Epithelial cell of esophagus (primary cell): ENCODE measurements at regions not wholly inside any gene's neighbourhood (a gene's known extent, or its start where the extent isn't known, plus 50 kb on each side); places are given as distances from the start of the nearest gene placed in this dataset.

Experiments used
- DNase-seq: peaks from one replicate; pipeline ENCODE4 v3.0.0; 2010; ENCODE audit warnings: low read depth
- H3K4me3 ChIP-seq: 2 replicates; pipeline ENCODE4 v1.5.1; 2011; ENCODE audit warnings: mild to moderate bottlenecking, low read length, control low read depth
- TF ChIP-seq, protein P1 (sequence below): IDR thresholded peaks from 2 replicates; pipeline ENCODE4 v1.5.1; 2011; ENCODE audit warnings: low read depth, mild to moderate bottlenecking, low read length, control low read depth, inconsistent platforms; ENCODE audit not compliant: insufficient read depth; ENCODE audit errors: missing control alignments

DNA sequence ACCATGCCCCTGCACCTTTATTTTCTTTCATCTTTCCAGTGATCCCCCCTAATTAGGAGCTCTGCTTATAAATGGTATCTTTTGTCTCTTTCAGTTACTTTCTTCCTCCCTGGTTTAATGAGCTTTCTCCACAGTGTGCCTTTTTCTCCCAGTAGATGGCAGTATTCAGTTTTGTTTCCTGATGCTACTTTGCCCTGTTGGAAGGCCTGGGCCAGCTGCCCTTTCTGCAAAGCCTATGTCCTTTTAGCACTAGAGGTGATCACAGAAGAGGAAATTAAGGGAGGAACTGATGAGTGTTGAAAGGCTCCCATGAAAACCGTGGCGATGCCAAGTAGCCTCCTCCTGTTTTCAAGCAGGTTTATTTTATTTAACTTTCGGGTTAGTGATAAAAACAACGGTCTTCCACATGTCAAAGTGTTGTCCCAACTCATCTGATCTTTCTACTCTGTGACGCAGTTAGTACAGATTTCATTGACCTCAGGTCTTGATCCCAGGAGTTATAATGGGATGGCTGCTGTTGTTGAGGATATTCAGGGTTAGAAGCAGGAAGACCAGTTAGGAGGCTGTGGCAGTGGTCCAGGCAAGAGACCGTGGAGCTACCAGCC, 184.2 kb upstream of the BMP2 start:
- TF ChIP-seq, protein P1, sequence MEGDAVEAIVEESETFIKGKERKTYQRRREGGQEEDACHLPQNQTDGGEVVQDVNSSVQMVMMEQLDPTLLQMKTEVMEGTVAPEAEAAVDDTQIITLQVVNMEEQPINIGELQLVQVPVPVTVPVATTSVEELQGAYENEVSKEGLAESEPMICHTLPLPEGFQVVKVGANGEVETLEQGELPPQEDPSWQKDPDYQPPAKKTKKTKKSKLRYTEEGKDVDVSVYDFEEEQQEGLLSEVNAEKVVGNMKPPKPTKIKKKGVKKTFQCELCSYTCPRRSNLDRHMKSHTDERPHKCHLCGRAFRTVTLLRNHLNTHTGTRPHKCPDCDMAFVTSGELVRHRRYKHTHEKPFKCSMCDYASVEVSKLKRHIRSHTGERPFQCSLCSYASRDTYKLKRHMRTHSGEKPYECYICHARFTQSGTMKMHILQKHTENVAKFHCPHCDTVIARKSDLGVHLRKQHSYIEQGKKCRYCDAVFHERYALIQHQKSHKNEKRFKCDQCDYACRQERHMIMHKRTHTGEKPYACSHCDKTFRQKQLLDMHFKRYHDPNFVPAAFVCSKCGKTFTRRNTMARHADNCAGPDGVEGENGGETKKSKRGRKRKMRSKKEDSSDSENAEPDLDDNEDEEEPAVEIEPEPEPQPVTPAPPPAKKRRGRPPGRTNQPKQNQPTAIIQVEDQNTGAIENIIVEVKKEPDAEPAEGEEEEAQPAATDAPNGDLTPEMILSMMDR, result peak; percentile 78
- no peak overlapping the region for H3K4me3 ChIP-seq
- peak; percentile 67 for DNase-seq

DNA sequence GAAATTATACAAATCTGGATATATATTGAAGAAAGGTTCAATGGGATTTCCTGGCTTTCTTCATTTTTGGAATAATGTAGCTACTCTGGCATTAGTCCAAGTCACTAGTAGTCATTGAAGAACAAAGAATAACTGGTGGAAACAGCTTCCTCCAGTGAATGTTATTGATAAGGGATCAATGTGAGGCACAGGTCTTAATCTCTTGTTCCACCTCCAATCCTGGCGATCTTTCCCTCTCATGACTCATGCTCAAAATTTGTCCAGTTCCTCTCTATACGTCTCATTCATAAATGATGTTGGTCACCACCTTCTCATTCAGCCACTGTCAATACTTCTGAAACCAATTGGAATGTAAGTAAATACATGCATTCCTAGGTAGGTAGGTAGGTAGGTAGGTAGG, 185.0 kb upstream of the BMP2 start:
- TF ChIP-seq, protein P1, result no peak
- H3K4me3 ChIP-seq, result no peak overlapping the region
- peak; percentile 35 for DNase-seq

DNA sequence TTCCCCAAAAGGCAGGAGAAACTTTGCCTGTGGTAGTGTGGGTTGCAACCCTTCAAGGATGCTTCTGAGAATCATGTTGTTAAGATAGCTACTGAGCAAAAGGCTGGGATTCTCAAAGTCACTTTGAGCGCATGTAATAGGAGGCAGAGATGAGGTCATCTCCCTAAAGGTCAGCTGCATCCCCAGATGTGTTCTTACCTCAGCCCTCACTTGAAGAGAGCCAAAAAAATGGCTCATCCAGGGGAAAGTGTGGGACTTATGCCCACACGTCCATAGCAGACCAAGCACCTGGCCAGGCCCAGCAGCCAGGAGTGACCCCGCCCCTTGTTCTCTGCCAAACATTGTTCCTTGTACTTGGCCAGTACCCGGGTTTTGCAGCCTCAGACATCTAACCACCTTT, 187.0 kb upstream of the BMP2 start:
- DNase-seq, result no peak
- TF ChIP-seq, protein P1, result no peak
- H3K4me3 ChIP-seq, result no peak overlapping the region

DNA sequence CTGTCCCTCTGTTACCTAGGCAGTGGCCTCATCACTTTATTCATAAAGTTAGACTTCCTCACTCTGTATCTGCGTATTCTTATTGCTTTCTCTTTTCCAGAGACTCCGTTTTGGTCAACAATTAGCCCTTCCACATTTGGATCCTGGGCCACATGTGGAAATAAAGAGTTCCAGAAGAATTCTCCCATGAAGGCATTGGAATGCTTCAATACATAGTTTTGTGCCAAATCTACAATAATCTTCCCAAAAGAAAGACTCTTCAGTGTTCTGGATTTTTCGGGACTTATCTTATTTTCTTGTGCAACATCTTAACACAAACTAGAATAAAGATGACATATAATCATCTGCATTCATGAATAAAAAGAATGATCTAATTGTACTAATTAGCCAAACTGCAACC, 187.7 kb upstream of the BMP2 start:
- H3K4me3 ChIP-seq, result no peak overlapping the region
- TF ChIP-seq, protein P1, result no peak
- no peak for DNase-seq

DNA sequence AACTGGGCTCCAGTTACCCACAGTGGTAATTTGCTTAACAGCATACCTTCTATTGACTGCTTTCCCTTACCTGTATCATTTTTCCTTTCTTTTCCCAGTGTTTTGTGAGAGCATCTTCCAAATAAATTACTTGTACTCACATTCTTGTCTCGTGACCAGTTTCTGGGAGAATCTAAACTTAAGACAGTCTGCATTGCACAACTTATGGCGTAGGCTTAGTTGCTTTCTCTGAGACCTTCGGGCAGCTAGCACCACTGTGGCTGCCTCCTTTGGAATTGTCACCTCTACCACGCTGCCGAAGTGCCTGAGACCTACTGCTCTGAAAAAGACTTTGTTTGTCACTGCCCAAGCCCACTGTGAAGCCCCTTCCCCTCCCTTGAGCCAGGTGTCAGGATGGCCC, 188.1 kb upstream of the BMP2 start:
- no peak overlapping the region for H3K4me3 ChIP-seq
- TF ChIP-seq, protein P1, result no peak
- no peak for DNase-seq

DNA sequence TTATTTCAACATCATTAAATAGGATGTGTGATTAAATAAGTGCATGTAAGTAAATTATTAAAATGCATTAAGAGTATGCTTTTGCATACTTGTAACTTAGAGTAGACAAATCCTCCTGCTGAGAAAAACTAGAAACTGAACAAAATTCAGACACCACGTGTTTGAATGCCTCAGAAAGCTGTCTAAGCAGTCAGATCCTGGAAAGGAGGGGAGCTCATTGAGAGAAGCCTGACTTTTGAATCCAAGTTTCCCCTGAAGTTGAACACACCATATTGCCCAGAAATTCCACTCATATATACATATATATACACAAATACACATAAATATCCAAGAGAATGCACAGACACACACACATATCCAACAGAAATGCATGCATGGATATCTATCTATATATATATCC, 190.0 kb upstream of the BMP2 start:
- DNase-seq, result no peak
- no peak overlapping the region for H3K4me3 ChIP-seq

DNA sequence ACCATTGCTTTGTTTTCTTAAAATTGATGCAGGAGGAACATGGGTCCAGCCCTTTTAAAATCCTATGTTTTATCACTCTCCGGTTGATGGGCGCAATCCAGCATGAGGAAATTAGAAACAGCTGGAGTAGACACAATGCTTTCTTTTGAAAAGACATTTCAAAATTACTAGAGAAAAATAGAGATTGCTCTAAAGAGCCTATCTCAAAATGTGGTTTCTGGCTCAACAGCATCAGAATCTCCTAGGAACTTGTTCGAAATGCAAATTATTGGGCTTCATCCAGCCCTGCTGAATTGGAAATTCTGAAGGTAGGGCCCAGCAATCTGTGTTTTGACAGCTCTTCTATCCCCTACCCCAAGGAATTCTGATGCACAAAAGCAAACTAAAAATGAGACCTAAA, 190.8 kb upstream of the BMP2 start:
- no peak for DNase-seq
- TF ChIP-seq, protein P1, result no peak
- H3K4me3 ChIP-seq, result no peak overlapping the region

More for the DNA sequence above, 190.0 kb upstream of the BMP2 start:
- TF ChIP-seq, protein P1, result no peak
